LNCAP (cell line): ENCODE measurements at regions not wholly inside any gene's neighbourhood (a gene's known extent, or its start where the extent isn't known, plus 50 kb on each side); places are given as distances from the start of the nearest gene placed in this dataset.

ENCODE experiments used
- TF ChIP-seq, protein P1 (sequence below): fragments of 450-650 bp; IDR thresholded peaks from 2 replicates; pipeline ENCODE4 v1.5.1; 2017; ENCODE audit warnings: mild to moderate bottlenecking

GRCh38 chr11:37087650-37088572 lies 489.9 kb upstream of the RAG2 start:
- TF ChIP-seq, protein P1, sequence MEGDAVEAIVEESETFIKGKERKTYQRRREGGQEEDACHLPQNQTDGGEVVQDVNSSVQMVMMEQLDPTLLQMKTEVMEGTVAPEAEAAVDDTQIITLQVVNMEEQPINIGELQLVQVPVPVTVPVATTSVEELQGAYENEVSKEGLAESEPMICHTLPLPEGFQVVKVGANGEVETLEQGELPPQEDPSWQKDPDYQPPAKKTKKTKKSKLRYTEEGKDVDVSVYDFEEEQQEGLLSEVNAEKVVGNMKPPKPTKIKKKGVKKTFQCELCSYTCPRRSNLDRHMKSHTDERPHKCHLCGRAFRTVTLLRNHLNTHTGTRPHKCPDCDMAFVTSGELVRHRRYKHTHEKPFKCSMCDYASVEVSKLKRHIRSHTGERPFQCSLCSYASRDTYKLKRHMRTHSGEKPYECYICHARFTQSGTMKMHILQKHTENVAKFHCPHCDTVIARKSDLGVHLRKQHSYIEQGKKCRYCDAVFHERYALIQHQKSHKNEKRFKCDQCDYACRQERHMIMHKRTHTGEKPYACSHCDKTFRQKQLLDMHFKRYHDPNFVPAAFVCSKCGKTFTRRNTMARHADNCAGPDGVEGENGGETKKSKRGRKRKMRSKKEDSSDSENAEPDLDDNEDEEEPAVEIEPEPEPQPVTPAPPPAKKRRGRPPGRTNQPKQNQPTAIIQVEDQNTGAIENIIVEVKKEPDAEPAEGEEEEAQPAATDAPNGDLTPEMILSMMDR, result no peak

DNA sequence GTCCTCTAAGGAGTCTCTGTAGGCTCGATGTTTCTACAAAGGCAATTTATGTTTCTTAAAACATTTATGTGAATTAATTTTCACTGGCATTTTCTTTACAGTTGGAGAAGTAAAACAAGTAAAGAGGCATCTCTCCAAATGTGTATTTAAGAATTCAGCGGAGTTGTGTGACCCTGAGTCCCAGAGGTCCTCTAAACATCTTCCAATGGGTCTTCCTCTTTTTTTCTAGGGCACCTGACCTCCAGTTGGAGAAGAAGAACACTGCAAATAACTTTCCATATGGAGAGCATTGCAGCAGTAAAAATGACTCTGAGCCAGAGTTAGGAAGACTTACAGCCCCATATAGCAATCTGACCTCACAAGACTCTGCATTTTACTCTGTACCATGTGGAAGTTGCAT lies 480.5 kb upstream of the RAG2 start:
- TF ChIP-seq, protein P1, result no peak

DNA sequence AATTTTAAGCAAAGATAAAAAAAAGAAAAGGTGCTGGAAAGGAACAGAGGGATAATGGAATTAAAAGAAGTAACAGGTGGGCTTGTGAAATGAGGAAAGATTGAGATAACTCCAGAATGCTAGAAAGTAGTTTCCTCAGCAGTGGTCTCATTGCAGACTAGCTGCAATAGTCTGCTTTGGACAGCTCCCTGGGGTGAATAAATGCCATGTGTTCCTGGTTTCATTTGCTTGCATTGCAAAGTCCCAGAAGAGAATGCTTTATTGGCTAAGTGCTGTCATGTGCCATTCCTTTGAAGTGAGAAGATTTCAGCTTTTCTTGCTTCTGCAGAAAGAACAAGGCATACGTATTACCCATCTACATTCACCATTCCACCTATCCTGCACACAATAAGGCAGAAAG lies 478.8 kb upstream of the RAG2 start:
- TF ChIP-seq, protein P1, result no peak

GRCh38 chr11:37072538-37073055 lies 474.6 kb upstream of the RAG2 start:
- TF ChIP-seq, protein P1, result no peak

- TF ChIP-seq, protein P1, result no peak
Measured at GRCh38 chr11:37050311-37050710, 452.3 kb upstream of the RAG2 start.

GRCh38 chr11:37040921-37041320 lies 442.9 kb upstream of the RAG2 start:
- TF ChIP-seq, protein P1, result no peak

GRCh38 chr11:37038911-37039310 lies 440.9 kb upstream of the RAG2 start:
- TF ChIP-seq, protein P1, result no peak
